ENCODE measurements at regions not wholly inside any gene's neighbourhood (a gene's known extent, or its start where the extent isn't known, plus 50 kb on each side); places are given as distances from the start of the nearest gene placed in this dataset.
A peak's percentile ranks its signal among the peaks of the same experiment; 100 is the strongest.
"Not testable (repeated sequence)": the region's sequence is repeated elsewhere in the genome, so short reads cannot be mapped to it uniquely, and the experiment has no call there.

DNA sequence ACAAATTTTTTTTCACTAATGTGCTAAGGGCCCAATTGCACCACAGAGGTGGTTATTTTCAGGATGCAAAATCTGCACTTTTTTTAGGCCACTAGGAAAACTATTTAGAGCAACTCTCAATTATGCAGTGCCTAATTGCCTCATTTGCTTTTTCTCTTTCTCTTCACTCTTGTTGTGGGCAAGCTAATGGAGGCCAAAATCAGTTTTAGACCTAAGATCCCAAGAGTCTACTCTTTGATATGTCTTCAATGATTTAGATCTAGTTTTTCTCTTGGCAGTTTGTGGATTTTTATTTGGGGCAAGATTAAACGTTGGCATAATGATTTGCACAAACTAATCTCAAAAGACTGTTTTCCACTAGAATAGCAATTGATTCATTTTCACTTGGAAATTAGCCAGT lies 1996.9 kb downstream of the LRRC4C start:
- peak in 3 of 58 donors; percentile 7 to 54 (median 42) for DNase-seq

DNA sequence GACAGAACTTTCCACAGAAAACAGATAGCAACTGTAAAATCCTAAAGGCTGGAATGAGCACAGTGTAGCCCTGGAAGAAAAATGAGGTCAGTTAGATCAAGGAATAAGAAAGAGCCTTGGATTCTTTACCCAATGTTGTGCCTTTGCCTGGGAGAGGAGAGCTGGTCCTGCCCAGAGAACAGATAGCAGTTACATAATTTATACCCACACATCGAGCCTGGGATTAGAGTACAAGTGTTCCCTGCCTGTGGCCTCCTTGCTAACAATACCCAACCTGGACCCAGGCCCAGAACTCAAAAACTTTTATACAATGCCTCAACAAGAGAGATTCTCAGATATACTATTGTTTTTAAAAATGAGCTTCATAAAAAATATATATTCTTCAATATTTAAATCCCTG lies 1998.4 kb downstream of the LRRC4C start:
- DNase-seq = peak in 34 of 58 donors; percentile 0 to 73 (median 18)

GRCh38 chr11:39459606-39460005 lies 1999.8 kb downstream of the LRRC4C start:
- no peak for DNase-seq

GRCh38 chr11:39458481-39458880 lies 2001.0 kb downstream of the LRRC4C start:
- DNase-seq = no peak

DNA sequence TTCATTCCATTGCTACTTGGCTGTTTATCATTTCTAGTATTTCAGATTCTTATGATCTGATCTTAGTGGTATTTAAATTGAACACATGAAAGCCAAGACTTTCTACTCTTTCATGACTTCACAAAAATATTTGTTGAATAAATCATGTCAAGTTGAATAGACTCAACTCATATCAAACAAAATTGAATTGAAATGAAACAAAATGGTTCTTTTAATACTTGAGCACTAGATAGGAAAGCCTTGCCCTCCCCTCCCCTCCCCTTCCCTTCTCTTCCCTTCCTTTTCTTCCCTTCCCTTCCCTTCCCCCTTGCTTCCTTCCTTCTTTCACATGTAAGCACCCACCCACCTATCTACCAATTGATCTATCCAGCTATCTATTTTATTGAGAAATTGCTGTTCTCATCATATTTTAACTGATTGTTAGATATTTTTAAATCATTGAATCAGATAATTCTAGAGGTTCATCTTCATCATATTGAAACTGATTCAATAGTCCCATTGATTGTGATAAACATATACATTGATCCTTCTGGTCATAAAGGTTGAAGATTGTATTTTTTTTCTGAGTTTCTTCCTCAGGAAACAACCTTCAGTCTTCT lies 2015.9 kb downstream of the LRRC4C start:
- no peak for DNase-seq

DNA sequence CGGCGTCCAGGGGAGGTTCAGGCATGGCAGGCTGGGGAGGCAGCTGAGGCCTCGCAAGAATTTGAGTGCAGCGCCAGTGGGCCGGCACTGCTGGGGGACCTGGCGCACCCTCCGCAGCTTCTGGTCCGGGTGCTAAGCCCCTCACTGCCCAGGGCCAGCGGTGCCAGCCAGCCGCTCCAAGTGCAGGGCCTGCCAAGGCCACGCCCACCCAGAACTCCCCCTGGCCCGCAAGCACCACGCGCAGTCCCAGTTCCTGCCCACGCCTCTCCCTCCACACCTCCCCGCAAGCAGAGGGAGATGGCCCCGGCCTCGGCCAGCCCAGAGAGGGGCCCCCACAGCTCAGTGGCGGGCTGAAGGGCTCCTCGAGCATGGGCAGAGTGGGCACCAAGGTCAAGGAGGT lies 2017.3 kb downstream of the LRRC4C start:
- DNase-seq = peak in 1 of 58 donors; percentile 2

GRCh38 chr11:39435641-39436040 lies 2023.8 kb downstream of the LRRC4C start:
- DNase-seq = no peak

- peak in 2 of 58 donors; percentile 3 to 9 for DNase-seq
These were observed 2025.0 kb downstream of the LRRC4C start for GRCh38 chr11:39434466-39434865.

DNA sequence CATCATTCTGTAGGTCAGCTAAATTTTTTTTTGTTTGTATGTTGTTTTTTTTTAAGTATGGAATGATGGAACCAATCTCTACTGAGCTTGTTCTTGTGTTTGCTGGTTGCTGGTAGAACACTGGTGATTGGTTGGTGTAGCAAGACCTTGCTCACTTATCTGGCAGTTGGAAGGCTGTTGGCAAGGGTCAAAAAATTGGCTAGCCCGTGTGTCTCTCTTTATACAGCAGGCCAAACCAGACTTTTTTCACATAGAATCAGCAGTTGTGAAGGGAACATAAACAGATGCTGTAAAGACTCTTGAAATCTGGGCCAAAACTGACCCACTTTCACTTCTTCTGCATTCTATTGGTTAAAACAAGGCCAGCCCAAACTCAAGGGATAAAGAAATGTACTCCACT lies 2026.5 kb downstream of the LRRC4C start:
- peak in 1 of 58 donors; percentile 6 for DNase-seq

GRCh38 chr11:39425226-39425625 lies 2034.2 kb downstream of the LRRC4C start:
- peak in 1 of 58 donors; percentile 20 for DNase-seq

GRCh38 chr11:39412117-39412516 lies 2047.3 kb downstream of the LRRC4C start:
- peak in 8 of 58 donors; percentile 1 to 55 (median 11) for DNase-seq

- no peak for DNase-seq
These were observed 2073.5 kb downstream of the LRRC4C start for GRCh38 chr11:39385911-39386310.

DNA sequence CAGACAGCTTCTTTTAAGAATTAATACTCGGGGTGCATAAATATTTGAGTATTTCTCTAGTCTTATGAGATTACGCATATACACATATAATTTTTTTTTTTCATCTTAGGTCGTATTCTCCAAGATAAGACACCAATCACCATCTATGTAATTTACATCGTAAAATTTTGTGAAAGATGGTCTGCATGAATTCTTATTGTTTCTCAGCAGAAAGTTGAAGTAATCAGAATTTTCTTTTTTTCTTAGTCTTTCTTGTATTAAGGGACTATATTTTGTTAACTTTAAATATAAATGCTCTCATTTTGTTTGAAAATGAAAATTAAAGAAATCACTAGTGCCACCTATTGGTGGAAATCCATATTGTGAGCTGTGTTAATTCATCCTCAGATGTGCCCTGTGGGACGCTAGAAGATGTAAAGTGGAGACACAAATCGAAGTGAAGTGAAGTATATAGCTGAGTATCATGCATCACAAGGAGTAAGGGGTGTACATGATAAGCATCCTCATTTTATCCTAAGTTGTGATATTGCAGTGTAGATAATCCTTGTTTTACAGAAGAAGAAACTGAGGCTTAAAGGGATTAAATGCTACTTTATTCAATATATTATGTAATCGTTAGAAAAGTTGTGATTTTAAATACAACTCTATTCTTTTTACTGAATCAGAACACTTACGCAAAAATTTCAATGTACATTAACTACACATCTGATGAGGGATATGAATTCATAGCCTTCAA lies 2084.3 kb downstream of the LRRC4C start:
- peak in 1 of 58 donors; percentile 3 for DNase-seq

GRCh38 chr11:39367534-39367933 lies 2091.9 kb downstream of the LRRC4C start:
- DNase-seq = no peak

- DNase-seq = peak in 2 of 58 donors; percentile 4 to 13
These were observed 2093.5 kb downstream of the LRRC4C start for GRCh38 chr11:39365809-39366436.

- DNase-seq = no peak
These were observed 2095.9 kb downstream of the LRRC4C start for GRCh38 chr11:39363571-39363970.

DNA sequence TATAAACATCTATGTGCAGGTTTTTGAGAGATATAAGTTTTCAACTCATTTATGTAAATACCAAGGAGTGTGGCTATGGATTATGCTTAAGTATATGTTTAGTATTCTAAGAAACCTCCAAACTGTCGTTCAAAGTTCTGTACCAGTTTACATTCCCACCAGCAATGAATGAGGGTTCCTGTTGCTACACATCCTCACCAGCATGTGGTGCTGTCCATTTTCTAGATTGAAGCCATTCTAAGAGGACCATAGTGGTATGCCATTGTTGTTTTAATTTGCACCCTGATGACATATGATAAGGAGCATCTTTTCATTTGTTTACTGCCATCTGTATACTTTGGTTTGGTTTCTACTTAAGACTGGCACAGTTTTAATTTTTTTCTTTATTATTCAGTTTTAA lies 2097.9 kb downstream of the LRRC4C start:
- DNase-seq = no peak

DNA sequence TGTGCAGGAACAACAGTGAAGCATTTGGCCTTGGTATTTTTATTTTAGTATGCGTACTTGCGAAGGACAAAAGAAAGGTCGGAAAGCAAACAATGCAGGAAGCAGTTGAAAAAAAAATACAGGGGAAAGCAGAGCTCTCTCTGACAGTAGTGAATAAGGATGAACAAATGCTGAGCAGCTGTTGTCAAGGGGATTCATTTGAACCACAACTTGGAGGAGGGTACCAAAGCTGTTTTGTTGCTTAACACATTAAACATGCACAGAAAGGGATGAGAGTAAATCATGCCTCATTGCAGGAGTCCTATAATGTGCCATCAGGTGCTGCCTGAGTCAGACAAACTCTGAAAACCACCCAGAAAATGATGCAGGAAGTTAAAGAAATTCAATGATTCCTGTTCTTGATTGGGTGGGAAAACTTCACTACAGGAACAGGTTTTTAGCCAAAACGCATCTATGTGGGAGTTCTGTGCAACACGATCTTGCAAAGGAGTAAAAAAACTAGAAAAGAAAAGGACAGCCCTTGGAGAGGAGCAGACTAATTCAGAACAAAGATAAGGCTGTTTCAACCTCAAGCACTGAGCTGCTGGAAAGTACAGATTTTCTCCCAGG lies 2113.5 kb downstream of the LRRC4C start:
- DNase-seq = peak in 10 of 58 donors; percentile 3 to 58 (median 24)

DNA sequence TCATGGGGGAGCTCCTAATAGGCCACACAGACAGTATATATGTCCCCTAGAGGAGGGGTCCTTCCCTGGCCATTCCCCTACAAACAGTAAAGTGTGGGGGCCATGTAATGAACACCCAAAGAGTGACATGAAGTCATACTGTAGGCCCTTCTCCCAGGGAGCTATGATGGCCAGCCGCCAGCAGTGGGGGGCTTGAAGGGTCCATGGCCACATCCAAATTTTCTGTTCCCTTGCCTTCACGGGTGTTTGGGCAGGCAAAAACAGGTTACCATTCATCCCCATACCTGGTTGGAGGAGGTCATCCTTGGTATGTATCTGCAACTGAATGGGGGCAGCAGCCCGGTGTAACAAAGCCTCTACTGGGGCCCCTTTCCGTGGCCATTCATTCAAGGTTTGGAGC lies 2118.0 kb downstream of the LRRC4C start:
- DNase-seq = no peak

DNA sequence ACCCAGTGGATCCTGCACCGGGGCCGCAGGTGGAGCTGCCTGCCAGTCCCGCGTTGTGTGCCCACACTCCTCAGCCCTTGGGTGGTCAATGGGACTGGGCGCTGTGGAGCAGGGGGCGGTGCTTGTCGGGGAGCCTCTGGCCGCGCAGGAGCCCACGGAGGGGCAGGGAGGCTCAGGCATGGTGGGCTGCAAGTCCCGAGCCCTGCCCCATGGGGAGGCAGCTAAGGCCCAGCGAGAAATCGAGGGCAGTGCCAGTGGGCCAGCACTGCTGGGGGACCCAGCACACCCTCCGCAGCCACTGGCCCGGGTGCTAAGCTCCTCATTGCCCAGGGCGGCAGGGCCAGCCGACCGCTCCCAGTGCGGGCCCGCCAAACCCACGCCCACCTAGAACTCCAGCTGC lies 2126.4 kb downstream of the LRRC4C start:
- DNase-seq = not testable (repeated sequence)

GRCh38 chr11:39327302-39327701 lies 2132.2 kb downstream of the LRRC4C start:
- no peak for DNase-seq

GRCh38 chr11:39311888-39312287 lies 2147.6 kb downstream of the LRRC4C start:
- DNase-seq = peak in 1 of 58 donors; percentile 2

Measured in anterior cingulate cortex (tissue), 58 donors.